ENCODE measurements at regions not wholly inside any gene's neighbourhood (a gene's known extent, or its start where the extent isn't known, plus 50 kb on each side); places are given as distances from the start of the nearest gene placed in this dataset.
"Not testable (repeated sequence)": the region's sequence is repeated elsewhere in the genome, so short reads cannot be mapped to it uniquely, and the experiment has no call there.

DNA sequence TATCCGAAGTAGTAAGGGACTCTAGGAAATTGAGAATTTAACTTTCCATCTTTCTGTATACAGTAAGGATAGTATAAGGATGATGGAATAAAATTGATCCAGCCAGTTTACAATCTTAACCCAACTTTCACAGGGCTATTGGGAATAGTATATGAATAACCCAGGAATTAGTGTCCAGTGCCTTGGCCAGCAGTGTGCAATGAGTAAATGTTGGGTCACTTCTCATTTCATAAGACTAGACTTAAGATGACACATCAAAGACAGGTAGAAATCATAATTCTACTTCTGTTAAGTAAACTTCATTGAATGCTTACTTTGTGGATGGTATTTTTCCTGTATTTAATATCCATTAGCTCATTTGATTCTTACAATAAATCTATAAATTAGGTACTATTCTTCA lies 949.6 kb upstream of the GOT2 start:
- no peak for DNase-seq

DNA sequence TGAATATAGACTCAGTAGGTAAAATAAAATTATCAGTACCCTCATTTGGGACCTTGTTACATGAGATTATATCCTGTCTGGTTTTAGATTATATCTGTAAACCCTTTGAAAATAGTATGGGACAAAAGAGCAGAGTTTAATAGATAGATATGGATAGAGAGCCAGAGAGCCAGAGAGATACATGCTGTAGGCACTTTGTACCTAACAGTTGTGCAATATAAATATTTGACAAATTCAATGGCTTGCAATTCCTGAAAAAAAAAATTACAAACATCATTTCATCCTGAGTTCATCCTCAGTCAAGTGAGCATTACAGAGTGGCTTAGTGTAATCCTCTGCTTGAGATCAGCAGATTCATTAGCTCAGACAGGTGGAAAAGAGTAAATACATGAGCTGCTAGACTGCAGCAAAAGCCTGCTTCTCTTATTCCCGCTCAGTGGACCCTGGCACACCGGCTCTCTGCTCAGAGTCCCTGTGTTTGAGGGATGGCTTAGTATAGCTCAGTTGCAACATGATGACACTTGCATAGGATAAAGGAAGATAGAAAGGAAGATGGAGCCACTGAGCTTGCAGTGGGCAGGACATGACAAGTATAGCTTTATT lies 931.6 kb upstream of the GOT2 start:
- DNase-seq: no peak

DNA sequence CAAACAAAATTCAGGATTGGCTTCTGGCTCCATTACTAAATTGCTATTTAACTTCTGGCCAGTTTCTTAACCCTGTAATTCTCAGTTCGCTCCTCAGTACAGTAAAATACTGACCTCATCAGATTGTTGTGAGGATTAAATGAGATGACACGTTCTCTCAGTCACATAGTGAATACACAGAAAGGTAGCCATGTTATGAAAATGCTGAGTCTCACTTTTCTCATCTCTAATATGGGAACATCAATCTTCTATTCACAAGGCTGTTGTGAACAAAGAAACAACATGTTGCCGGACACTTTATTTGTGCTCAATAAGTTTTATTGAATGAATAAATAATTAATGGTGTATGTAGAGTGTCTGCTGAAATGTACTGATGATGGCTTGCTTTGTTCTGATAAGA lies 924.5 kb upstream of the GOT2 start:
- DNase-seq: no peak

DNA sequence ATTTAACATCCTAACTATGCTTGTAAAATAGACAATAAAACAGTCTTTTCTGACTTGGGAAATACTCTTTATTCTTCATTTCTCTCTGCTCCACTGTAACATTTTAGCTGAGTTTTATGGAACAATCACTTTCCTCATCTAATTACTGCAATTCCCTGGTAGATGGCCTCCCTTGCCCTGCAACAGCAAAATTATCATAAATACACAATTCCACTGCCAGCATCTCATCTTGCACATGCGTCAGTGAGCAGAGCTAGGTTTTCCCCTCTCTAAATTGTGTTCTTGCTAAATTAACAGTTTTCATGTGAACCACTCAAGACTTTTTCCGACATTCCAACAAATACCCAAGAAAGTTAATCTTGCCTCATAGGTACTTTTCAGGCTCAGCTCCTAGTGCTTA lies 920.9 kb upstream of the GOT2 start:
- DNase-seq: no peak

DNA sequence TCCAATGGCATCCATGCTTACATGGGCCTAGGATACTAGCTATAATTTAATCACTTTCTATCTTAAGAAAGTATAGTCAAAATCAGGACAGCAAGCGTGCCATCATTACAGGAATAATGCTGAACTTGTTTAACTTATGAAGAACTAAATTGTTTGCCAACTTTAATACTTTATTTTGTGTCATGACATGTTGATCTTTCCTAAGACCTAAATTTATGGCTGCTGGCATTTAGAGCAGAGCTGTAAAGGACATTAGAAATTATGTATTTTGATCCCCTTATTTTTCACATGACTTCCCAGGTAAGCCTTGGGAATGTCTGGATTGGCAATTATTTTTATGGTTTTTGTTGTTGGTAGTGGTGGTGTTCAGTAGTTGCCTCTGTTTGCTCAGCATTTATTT lies 920.3 kb upstream of the GOT2 start:
- no peak for DNase-seq

DNA sequence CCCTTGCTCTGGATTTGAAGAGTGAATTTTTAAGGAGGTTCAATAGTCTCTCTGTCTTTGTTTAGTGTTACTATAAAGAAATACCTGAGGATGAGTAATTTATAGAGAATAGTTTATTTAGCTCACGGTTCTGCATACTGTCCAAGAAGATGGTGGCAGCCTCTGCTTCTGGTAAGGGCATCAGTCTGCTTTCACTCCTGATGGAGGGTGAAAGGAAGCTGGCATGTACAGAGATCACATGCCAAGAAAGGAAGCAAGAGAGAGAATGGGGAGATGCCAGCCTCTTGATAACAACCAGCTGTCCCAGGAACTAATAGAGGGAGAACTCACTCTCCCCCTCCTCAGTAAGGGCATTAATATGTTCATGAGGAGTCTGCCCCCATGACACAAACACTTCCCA lies 917.5 kb upstream of the GOT2 start:
- DNase-seq: no peak

DNA sequence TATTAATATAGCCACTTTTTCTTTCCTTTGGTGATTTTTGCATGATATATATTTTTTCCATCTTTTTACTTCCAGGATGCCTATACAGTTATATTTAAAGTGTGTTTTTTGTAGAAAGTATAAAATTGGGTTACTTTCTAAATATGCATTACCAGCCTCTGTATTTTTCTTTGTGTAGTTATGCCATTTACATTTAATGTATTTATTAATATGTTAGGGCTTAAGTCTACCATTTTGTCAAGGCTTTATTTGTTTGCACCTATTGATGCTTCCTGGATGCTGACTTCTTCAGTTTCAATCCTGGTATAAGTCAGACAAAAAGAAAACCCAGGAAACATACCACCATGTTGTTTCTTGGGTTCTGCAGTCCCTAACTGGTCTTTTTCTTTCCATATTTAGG lies 911.1 kb upstream of the GOT2 start:
- no peak for DNase-seq

DNA sequence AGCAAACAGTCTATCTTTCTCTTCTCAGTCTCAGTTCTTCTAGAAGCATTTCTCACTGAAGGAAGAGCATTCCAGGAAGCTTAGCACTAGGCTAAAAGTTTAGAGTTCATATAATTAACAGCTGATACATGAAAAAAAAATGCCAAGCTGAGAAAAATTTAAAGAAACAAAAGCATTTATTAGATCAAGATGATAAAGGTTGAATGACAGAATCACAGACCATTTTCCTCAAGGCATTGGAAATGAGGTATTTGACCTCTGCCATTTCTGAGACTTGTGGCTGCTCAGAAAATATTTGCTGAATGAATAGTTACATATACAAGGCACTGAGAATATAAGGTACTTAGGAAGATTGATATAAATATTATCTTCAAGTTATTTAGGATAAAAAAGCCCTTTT lies 901.6 kb upstream of the GOT2 start:
- no peak for DNase-seq

DNA sequence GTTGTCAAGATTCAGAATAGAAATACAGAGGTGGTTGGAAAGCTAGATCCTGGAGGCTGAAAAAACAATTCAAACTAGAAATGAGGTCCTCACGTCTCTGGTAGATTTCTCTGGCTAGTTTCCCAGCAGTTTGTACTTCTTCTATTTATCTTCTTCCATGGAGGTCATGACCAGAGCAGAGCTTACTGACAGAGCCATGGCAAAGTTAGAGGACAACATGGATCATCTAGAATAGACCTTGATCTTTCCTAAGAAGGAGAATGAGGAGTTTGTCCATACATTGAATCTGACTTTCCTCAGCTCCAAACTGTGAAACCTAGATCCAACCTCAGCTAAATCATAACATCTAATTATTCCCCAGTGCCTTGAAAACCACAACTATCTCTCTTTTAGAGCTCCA lies 900.8 kb upstream of the GOT2 start:
- no peak for DNase-seq

DNA sequence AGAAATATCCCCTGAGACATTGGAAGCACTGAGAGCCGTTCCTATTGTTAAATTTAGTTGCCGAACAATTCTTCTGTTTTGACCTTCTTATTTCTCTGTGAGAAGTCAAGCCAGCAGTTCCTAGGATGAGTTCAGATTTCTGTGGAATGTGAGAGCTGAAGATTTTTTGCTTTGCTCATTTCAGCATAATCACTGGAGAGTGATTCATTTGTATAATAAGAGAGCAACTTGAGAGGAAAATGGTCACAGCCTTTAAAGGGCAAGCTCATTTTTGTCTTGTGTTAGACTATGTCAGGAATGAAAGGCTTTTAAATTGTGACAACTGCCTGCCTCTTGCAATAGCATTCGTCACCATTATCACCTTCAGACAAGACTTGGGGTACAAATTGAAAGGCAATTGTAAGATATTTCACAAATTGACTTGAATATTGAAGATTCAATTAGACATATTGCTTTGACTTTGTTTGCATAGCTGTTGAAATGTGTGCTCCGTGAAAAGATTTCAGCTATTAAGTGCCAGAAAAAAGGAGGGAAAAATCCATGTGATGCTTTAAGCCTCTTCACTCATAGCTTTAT lies 900.0 kb upstream of the GOT2 start:
- DNase-seq: no peak

DNA sequence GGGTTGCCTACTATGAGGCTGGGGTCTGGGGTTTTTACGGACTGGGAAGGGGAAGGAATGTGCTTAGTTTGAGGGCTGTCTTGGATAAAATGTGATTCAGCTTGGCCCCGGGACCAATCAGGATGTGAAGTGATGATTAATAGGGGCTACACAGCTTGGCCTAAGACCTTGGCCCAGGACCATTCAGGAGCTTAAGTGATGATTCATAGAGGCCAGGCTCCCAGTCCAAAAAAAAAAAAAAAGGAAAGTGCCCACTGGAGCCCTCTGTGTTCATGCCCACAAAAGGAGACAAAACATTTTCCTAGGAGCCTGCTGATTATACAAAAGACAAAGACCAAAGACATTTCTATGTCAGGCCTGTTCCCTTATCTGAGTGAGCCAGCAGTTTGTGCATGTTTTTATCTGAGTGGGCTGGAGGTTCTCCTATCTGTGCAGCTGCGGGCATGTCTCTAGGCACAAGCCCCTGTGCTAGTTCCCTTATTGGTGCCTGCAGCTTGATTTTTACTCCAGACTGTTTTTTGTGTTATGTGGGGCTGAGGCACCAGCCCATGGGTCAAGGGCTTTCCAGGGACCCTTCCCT lies 898.2 kb upstream of the GOT2 start:
- DNase-seq: no peak

DNA sequence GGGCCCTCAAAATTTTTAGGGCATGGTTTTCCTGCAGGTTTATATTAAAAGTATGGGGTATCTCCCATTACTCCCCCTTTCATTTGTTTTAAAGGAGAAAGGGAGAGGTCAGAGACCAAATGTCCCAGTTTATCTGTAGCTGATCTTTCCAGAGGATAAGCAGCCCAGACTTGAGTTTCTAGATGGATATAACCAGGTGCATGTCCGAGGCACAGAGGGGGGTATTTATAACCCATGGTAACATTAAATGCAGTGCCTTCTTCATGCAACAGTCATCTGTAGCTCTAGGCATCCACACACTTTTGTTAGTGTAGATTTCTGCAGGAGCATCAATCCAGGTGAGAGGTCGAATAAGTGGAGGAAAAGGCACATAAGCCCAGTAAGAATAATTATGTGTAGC lies 890.3 kb upstream of the GOT2 start:
- DNase-seq: not testable (repeated sequence)

DNA sequence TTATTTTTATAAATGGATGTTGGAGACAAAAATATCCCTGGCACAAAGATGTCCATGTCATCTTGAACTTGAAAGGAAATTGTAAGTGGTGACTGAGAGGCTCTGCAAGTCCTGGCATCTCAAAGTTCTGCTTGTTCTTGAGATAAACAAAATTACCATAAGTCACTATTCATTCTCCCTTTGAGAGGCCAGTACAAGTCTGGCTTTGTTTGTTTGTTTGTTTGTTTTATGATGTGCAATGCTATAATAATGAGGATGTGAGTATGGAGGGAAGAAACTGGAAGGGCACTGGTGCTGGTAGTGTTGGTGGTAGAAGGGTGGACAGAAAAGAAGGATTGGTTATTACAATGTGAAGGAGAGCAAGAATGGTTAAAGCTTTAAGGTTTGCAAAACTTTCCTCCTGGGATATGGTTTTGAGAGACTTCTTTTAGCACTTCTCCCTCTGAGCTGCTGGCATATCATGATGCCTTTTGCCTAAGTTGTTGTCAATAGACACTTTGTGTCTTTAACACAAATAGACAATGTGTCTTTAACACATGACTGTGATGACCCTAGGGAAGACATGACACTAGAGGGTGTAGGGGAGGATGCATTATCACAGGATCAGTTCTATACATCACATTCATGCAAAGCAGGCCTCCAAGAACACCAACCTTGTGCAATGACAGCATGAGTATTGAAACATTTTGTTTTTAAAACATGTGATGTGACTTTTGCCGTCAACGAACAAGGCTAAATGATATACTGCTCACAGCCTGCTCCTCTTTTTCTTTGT lies 880.5 kb upstream of the GOT2 start:
- DNase-seq: no peak

DNA sequence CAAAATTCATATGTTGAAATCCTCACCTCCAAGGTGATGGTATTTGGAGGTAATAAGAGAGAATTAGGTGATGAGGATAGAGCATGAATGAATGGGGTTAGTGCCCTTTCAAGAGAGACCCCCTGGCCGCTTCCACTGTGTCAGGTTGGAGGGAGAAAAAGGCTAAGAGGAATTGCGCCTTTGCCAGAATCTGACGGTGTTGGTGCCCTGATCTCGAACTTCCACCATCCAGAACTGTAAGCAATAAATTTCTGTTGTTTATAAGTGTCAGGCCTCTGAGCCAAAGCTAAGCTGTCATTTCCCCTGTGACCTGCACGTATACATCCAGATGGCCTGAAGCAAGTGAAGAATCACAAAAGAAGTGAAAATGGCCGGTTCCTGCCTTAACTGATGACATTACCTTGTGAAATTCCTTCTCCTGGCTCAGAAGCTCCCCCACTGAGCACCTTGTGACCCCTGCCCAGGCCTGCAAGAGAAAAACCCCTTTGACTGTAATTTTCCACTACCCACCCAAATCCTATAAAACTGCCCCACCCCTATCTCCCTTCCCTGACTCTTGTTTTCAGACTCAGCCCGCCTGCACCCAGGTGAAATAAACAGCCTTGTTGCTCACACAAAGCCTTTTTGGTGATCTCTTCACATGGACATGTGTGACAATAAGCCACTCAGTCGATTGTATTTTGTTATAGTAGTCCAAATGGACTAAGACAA lies 878.9 kb upstream of the GOT2 start:
- DNase-seq: not testable (repeated sequence)

DNA sequence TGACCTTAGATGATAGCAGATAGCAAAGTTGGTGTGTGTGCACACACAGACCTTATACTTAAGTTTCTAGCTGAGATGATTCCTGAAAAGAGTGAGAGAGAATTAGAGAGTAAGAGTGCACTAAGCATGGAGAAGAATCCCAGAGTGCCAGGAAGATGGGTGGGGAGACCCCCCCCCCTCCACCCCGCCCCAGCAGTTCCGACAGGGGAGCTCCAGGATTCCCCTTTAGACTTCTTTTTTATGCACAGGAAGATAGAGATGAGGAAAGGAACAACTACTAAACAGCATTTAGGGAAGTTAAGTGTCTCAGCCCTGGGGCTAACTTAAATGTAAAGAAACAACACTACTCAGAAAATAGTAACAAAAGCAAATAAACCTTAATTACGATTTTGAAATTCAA lies 878.0 kb upstream of the GOT2 start:
- no peak for DNase-seq

DNA sequence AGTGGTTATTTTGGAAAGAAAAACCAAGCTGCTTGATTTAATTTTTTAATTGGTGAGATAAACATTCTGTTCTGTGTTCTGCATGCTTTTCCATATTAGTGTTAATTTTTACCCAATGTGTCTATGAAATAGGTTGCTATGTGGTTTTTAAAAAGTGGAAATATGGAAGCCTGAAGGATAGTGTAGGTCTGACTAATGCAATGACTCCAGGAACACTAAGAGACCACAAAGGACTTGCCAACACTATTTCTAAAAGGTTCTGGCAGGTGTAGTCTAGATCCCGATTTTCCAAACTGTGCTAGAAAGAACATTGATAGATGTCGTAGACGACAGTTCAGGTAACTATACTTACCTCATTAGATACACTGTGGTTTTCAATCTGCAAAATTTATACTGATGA lies 877.4 kb upstream of the GOT2 start:
- no peak for DNase-seq

DNA sequence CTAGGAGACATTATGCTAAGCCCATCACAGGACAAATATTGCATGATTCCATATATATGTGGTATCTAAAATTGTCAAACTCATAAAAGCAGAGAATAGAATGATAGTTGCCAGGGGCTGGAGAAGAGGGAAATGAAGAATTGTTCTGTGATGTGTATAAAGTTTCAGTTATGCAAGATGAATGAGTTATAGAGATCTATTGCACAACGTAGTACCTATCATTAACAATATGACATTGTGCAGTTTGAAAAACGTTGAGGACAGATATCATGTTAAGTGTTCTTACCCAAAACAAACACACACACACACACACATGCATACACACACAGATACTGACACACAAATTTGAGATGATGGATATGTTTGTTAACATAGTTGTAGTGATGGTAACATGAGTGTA lies 871.6 kb upstream of the GOT2 start:
- DNase-seq: no peak

DNA sequence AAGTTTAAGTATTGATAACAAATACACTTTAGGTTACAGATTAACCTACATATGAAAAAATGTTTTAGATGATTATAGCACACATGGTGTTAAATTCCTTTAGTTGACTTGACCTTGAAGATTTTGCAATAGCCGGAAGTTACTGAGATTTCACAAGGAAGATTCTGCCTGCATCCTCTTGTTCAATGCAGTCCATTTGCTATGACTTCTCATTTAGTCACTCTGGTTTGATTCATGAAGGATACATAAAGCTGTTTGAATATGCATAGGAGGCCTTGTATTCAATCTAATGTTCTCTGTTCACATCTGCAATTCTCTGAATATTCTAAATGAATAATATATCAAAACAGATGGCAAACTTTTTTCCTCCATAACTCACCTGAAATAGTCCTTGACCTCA lies 870.2 kb upstream of the GOT2 start:
- DNase-seq: no peak

DNA sequence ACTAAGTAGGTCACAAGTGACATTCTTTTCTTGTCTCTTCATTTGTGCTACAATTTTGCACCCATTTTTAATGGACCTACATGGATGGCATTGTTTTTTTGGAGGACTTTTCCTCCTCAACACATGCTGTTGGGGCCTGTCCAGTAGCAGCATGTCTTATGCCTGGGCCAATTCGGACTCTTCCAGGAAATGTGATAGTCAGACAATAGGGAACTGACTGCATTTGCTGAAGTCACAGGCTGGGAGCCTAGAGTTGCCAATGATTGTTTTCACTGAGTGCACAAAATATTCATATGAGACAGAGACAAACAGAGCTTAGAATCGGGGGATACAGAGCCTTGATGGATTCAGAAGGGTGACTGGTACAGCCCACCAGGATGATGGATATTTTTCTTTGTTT lies 867.3 kb upstream of the GOT2 start:
- no peak for DNase-seq

DNA sequence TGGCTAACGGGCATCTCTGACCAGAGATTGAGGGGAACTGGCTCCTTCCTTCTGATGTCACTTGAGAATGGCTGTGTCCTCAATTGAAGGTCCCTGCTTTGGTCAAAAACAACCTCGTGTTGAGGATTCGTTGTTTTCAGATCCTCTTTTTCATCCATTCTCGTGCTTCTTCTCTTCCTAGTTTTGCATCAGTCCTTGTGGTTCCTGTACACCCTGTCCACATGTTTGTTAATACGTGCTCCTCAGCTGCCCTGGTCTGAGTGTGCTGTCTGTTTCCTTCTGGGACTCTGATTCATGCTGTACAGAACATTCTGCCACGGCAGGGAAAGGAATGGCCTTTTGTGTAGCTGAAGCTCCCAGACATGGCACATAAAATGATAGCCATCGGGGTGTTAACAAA lies 863.2 kb upstream of the GOT2 start:
- DNase-seq: no peak

DNA sequence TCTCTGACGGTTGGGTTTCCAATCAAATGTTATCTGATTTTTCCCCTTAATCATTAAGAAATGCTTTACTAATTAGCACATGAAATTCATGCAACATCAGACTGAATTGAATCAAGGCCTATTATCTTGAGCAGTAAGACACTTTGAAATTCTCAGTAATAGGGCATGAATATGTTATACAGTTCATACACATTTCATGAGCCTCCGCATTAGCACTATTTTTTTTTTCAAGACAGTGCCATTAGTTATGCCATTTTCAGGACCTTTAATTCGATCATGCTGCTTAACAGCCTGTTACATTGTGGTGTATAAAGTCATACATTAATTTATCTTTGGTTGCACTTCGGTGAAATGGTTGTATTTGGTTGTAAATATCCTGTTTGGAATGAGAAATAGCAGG lies 862.6 kb upstream of the GOT2 start:
- DNase-seq: no peak

DNA sequence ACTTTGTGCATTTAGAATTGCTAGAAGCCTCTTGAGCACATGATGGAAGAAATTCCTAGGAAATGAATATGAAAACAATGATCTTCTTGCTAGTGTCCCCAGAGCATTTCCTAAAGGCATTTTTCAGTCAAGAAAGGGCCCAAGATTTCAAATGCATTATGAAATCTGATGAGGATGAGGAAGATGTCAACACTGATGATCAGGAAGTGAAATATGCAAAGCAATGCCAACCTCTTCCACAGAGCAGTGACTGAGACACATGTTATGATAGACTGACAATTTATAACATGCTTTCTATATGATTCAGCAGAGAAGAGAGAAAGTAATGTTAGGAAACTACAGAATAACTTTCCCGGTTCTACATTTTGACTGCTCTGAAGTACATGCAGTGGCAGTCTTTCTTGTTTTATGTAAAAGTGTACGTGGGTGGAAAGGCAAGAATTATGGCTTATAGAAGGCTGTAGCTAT lies 859.1 kb upstream of the GOT2 start:
- DNase-seq: no peak

DNA sequence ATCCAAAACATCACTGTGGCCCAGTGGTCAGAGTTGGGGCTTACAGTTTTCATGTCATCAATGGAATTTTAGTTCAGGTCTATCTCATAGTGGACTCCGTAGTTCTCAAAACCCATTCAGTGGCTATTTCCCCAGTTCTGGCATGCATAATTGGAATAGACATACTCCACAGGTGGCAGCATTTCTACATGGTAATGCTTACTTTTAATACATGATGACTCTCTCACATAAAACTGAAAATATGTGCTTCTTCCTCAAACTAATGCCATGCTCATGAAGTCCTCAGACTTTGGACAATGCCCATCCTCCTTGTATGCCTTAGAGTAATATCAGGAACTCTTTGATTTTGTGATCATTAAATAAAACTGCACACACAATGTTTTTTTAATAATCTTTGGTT lies 857.4 kb upstream of the GOT2 start:
- DNase-seq: no peak

DNA sequence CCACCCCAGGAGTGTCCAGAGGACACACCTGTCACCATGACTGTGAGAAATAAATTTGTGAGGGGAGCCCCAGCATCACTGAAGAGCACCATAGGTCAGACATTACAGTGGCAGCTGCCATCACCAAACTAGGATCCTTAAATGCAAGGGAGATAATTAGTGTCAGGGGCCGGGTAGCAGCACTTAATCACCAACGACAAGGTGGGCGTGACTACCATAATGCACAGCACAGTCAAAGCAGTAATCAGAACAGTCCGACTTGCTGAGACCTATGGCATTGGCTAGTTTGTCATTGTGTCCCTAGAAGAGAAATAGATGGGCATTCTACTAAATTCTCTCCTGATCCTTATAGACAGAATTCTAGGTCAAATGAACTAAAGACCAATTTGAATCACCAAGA lies 856.7 kb upstream of the GOT2 start:
- no peak for DNase-seq

All from activated naive CD4-positive, alpha-beta T cell treated with anti-CD3 and anti-CD28 coated beads, Interleukin-2, amount 50 U/mL, for 16 hours (primary cell).